ENCODE measurements at regions not wholly inside any gene's neighbourhood (a gene's known extent, or its start where the extent isn't known, plus 50 kb on each side); places are given as distances from the start of the nearest gene placed in this dataset.

DNA sequence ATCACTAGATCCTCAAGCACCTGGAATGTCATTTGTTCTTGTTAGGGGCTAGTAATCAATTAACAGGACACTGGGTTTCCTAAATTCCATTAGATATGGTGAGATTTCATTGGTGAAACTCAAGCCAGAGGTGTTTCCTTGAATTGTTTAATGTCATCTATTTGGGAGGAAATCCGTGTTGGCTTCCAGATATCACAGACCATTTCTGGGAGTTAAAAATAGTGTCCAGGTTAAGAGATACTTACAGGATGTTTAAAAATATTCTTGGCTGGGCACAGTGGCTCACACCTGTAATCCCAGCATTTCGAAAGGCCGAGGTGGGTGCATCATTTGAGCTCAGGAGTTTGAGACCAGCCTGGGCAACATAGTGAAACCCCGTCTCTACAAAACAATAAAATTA lies 688.3 kb upstream of the WWC1 start:
- Histone ChIP-seq H3F3A (ENCODE audit: insufficient read depth, low read length, poor library complexity, severe bottlenecking) (no peaks in the 10 kb centered on the region), H4K20me1 (ENCODE audit: insufficient read depth) (no peaks in the 10 kb centered on the region), H3K9me2 (ENCODE audit: insufficient read depth, low read length) (no peaks in the 10 kb centered on the region), H3K27me3 (ENCODE audit: insufficient read depth, low read depth, low read length) (no peaks in the 10 kb centered on the region), H3K36me3 (ENCODE audit: insufficient read depth, low read length) (no peaks in the 10 kb centered on the region), H3K4me3 (ENCODE audit: low read length) (no peak overlapping the region), H3K79me2 (replicated peaks; ENCODE audit: insufficient read depth, low read length) (no peaks in the 10 kb centered on the region), H2AFZ (ENCODE audit: low read depth, low read length) (no peak overlapping the region), H3K27ac (ENCODE audit: low read length) (no peak overlapping the region), H3K4me2 (ENCODE audit: low read length) (no peak overlapping the region), H3K9ac (ENCODE audit: low read length) (no peak overlapping the region), H3K9me3 (ENCODE audit: low read length) (no peaks in the 10 kb centered on the region)
- no peak for TF ChIP-seq EP300 (conservative IDR thresholded peaks at IDR 0.05; ENCODE audit: poor library complexity, severe bottlenecking)
- no peak for TF ChIP-seq POLR2AphosphoS5 (IDR thresholded peaks at IDR 0.05)

DNA sequence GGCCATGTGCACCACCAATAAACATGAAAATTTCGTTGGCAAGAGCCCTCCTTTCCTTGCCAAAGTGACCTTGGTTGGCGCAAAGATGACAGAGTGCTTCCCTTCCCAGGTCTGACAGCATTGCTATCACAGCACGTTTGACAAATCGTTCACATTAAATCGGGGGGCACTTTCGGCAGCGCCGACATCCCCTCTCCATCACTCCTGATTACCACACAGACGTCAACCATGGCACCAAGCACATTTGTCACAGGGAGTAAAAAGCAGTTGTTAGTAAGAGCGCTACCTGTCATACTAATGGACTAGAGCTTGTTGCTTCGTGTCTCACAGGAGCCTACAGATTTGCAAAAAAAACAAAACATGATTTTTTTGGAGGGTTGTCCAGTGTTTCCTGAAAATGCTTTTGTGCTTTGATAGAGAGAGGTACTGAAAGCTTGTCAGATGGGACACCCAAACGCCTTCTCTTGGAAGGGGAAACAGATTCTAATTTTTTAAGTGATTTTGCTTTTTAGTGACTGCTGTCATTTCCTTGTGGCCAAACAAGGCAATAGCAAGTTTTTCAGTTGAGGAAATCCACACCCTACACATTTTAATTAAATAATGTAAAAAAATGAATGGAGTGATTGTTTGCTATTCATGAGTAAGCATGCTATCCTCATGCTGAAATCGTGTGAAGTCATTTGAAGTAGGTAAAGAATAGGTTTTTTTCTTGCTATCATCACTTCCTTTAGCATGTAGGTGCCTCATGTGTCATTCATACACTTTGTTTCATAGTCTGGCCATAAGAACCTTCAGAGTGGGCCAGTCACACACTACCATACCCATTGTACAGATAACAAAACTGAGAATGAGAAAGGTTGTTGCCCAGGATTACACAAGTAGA lies 682.8 kb upstream of the WWC1 start:
- TF ChIP-seq EP300 (conservative IDR thresholded peaks at IDR 0.05; ENCODE audit: poor library complexity, severe bottlenecking) (no peak), TAF1 (IDR thresholded peaks at IDR 0.05; ENCODE audit: low read depth) (no peak), RAD21 (conservative IDR thresholded peaks at IDR 0.05) (no peak), EZH2 (IDR thresholded peaks at IDR 0.05; ENCODE audit: borderline replicate concordance, insufficient read depth, low read length, poor library complexity, severe bottlenecking) (no peak), POLR2AphosphoS5 (IDR thresholded peaks at IDR 0.05) (no peak)
- TF ChIP-seq, protein P1, sequence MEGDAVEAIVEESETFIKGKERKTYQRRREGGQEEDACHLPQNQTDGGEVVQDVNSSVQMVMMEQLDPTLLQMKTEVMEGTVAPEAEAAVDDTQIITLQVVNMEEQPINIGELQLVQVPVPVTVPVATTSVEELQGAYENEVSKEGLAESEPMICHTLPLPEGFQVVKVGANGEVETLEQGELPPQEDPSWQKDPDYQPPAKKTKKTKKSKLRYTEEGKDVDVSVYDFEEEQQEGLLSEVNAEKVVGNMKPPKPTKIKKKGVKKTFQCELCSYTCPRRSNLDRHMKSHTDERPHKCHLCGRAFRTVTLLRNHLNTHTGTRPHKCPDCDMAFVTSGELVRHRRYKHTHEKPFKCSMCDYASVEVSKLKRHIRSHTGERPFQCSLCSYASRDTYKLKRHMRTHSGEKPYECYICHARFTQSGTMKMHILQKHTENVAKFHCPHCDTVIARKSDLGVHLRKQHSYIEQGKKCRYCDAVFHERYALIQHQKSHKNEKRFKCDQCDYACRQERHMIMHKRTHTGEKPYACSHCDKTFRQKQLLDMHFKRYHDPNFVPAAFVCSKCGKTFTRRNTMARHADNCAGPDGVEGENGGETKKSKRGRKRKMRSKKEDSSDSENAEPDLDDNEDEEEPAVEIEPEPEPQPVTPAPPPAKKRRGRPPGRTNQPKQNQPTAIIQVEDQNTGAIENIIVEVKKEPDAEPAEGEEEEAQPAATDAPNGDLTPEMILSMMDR (IDR thresholded peaks at IDR 0.05; ENCODE audit: poor library complexity, severe bottlenecking) = no peak
- Histone ChIP-seq H2AFZ (ENCODE audit: low read depth, low read length) (no peak overlapping the region), H3K27me3 (ENCODE audit: insufficient read depth, low read depth, low read length) (no peaks in the 10 kb centered on the region), H3K4me3 (ENCODE audit: low read length) (no peak overlapping the region), H3K36me3 (ENCODE audit: insufficient read depth, low read length) (no peaks in the 10 kb centered on the region), H3K9ac (ENCODE audit: low read length) (no peak overlapping the region), H3K9me3 (ENCODE audit: low read length) (no peaks in the 10 kb centered on the region), H3K9me2 (ENCODE audit: insufficient read depth, low read length) (no peaks in the 10 kb centered on the region), H3K27ac (ENCODE audit: low read length) (no peak overlapping the region), H3F3A (ENCODE audit: insufficient read depth, low read length, poor library complexity, severe bottlenecking) (no peaks in the 10 kb centered on the region), H4K20me1 (ENCODE audit: insufficient read depth) (no peaks in the 10 kb centered on the region), H3K79me2 (replicated peaks; ENCODE audit: insufficient read depth, low read length) (no peaks in the 10 kb centered on the region), H3K4me2 (ENCODE audit: low read length) (no peak overlapping the region)

DNA sequence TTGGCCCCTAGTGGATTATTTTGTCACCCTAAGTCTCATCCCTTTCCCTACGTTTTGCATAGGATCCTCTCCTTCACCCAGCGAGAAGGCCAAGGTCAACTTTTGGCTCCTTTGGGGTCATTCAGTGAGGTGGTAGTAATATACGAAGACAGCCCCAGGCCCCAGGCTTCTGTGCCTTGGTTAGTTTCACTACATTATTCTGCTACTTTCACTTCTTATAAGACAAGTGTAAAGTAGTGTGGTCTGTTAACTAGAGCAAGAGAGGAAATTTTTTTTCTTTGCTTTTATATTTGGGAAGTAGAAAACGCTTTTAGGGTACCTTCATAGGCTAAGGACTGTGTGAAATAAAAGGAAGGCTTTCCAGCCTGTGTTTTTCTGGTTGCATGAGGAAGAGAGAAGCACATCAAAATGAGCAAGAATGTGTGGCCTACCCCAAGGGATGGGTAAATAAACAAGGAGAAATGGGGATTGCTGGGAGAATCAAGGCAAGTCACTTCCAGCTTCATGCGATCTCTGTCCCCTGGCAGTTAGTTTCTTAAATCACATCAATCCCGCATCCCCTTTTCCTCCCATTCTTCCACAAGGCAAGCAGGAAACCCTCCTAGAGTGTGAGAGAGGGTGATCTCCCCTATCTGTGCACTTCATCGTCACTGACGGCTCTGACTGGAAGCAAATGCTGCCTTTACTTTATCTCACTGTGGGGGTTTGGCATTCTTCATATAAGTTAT lies 677.0 kb upstream of the WWC1 start:
- H3K9me3 ChIP-seq (ENCODE audit: low read length) = no peaks in the 10 kb centered on the region
- H2AFZ ChIP-seq (ENCODE audit: low read depth, low read length) = no peak overlapping the region
- no peak overlapping the region for H3K4me2 ChIP-seq (ENCODE audit: low read length)
- no peak overlapping the region for H3K27ac ChIP-seq (ENCODE audit: low read length)
- H4K20me1 ChIP-seq (ENCODE audit: insufficient read depth) = no peaks in the 10 kb centered on the region
- H3K27me3 ChIP-seq (ENCODE audit: insufficient read depth, low read depth, low read length) = no peaks in the 10 kb centered on the region
- H3K9me2 ChIP-seq (ENCODE audit: insufficient read depth, low read length) = no peaks in the 10 kb centered on the region
- no peaks in the 10 kb centered on the region for H3K36me3 ChIP-seq (ENCODE audit: insufficient read depth, low read length)
- H3K4me3 ChIP-seq (ENCODE audit: low read length) = no peak overlapping the region
- no peaks in the 10 kb centered on the region for H3K79me2 ChIP-seq (replicated peaks; ENCODE audit: insufficient read depth, low read length)
- H3K9ac ChIP-seq (ENCODE audit: low read length) = no peak overlapping the region
- TF ChIP-seq, protein P1 (IDR thresholded peaks at IDR 0.05; ENCODE audit: poor library complexity, severe bottlenecking) = no peak
- TF ChIP-seq EP300 (conservative IDR thresholded peaks at IDR 0.05; ENCODE audit: poor library complexity, severe bottlenecking) (no peak), SMC3 (conservative IDR thresholded peaks at IDR 0.05; ENCODE audit: poor library complexity) (no peak), POLR2AphosphoS5 (IDR thresholded peaks at IDR 0.05) (no peak), MXI1 (conservative IDR thresholded peaks at IDR 0.05; ENCODE audit: poor library complexity, severe bottlenecking) (no peak), EZH2 (IDR thresholded peaks at IDR 0.05; ENCODE audit: borderline replicate concordance, insufficient read depth, low read length, poor library complexity, severe bottlenecking) (no peak), TAF1 (IDR thresholded peaks at IDR 0.05; ENCODE audit: low read depth) (no peak), RAD21 (conservative IDR thresholded peaks at IDR 0.05) (no peak)
- TF ChIP-seq, protein P2, sequence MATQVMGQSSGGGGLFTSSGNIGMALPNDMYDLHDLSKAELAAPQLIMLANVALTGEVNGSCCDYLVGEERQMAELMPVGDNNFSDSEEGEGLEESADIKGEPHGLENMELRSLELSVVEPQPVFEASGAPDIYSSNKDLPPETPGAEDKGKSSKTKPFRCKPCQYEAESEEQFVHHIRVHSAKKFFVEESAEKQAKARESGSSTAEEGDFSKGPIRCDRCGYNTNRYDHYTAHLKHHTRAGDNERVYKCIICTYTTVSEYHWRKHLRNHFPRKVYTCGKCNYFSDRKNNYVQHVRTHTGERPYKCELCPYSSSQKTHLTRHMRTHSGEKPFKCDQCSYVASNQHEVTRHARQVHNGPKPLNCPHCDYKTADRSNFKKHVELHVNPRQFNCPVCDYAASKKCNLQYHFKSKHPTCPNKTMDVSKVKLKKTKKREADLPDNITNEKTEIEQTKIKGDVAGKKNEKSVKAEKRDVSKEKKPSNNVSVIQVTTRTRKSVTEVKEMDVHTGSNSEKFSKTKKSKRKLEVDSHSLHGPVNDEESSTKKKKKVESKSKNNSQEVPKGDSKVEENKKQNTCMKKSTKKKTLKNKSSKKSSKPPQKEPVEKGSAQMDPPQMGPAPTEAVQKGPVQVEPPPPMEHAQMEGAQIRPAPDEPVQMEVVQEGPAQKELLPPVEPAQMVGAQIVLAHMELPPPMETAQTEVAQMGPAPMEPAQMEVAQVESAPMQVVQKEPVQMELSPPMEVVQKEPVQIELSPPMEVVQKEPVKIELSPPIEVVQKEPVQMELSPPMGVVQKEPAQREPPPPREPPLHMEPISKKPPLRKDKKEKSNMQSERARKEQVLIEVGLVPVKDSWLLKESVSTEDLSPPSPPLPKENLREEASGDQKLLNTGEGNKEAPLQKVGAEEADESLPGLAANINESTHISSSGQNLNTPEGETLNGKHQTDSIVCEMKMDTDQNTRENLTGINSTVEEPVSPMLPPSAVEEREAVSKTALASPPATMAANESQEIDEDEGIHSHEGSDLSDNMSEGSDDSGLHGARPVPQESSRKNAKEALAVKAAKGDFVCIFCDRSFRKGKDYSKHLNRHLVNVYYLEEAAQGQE (IDR thresholded peaks at IDR 0.05; ENCODE audit: borderline replicate concordance) = no peak
- H3F3A ChIP-seq (ENCODE audit: insufficient read depth, low read length, poor library complexity, severe bottlenecking) = no peaks in the 10 kb centered on the region
